ENCODE measurements at regions not wholly inside any gene's neighbourhood (a gene's known extent, or its start where the extent isn't known, plus 50 kb on each side); places are given as distances from the start of the nearest gene placed in this dataset.
"Not testable (repeated sequence)": the region's sequence is repeated elsewhere in the genome, so short reads cannot be mapped to it uniquely, and the experiment has no call there.

- H3K36me3 Mint-ChIP-seq (ENCODE audit: low read depth) = no peaks in the 10 kb centered on the region
- no peak for ATAC-seq
- H3K27ac Mint-ChIP-seq = no peak overlapping the region
Measured at GRCh38 chr5:42228279-42228678, 195.0 kb upstream of the GHR start.

DNA sequence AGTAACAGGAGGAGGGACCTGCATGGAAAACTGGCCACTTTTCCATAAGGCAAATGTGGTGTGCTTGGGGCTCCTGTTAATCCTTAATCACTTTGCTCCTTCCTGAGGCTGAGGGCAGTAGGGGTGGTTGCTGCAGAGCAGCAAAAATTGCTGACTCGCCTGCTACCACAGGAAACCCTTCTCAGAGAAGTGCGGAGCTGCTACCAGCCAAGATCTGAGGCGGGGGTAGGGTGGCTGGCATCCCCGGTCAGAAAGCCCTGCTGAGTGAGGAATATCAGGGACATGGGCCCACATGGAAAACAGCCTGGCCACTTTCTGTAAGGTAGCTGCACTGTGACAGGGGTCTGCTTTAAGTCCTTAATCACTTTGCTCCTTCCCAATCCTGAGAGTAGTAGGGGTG is 192.4 kb upstream of the GHR start:
- H3K9me3 ChIP-seq (ENCODE audit: control insufficient read depth, low read length, poor library complexity, severe bottlenecking) = no peaks in the 10 kb centered on the region
- DNase-seq (no peak), ATAC-seq (no peak)
- H3K27me3 Mint-ChIP-seq = peaks cover 32% of the 10 kb centered on the region
- H3K36me3 Mint-ChIP-seq (ENCODE audit: low read depth) = no peaks in the 10 kb centered on the region
- H3K27ac Mint-ChIP-seq = no peak overlapping the region
- no peak overlapping the region for H3K4me3 Mint-ChIP-seq
- no peaks in the 10 kb centered on the region for H3K4me1 Mint-ChIP-seq

More at GRCh38 chr5:42228279-42228678, 195.0 kb upstream of the GHR start:
- Mint-ChIP-seq H3K27me3 (peaks cover 32% of the 10 kb centered on the region), H3K4me3 (no peak overlapping the region), H3K4me1 (no peaks in the 10 kb centered on the region)
- no peak for DNase-seq
- H3K9me3 ChIP-seq (ENCODE audit: control insufficient read depth, low read length, poor library complexity, severe bottlenecking) = no peaks in the 10 kb centered on the region

GRCh38 chr5:42235241-42235640 is 188.0 kb upstream of the GHR start:
- H3K9me3 ChIP-seq (ENCODE audit: control insufficient read depth, low read length, poor library complexity, severe bottlenecking) = no peaks in the 10 kb centered on the region
- H3K27ac Mint-ChIP-seq = no peak overlapping the region
- H3K36me3 Mint-ChIP-seq (ENCODE audit: low read depth) = peaks cover 2% of the 10 kb centered on the region
- no peak for DNase-seq
- ATAC-seq = no peak
- peaks cover 35% of the 10 kb centered on the region for H3K27me3 Mint-ChIP-seq
- no peak overlapping the region for H3K4me3 Mint-ChIP-seq
- no peaks in the 10 kb centered on the region for H3K4me1 Mint-ChIP-seq

DNA sequence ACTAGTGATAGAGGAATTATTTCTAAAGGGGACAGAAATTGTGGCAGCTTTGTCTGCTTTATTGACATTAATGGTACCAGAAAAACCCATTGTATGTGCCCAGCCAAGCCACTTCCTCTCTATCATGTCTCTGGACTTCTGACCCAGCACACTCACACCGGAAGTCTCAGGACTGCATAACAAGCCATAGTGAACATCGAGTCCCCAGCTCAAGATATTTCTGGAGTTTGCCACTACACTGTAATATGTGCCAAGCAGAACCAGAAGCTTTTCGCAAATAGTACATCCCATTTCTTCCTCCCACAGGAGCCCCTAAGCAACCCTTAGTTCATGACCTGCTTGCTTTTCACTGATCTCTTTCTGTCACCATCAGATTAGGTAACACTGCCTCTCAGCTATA is 187.4 kb upstream of the GHR start:
- H3K4me1 Mint-ChIP-seq = no peaks in the 10 kb centered on the region
- H3K9me3 ChIP-seq (ENCODE audit: control insufficient read depth, low read length, poor library complexity, severe bottlenecking) = no peaks in the 10 kb centered on the region
- H3K4me3 Mint-ChIP-seq = no peak overlapping the region
- DNase-seq = no peak
- no peak for ATAC-seq
- peaks cover 2% of the 10 kb centered on the region for H3K36me3 Mint-ChIP-seq (ENCODE audit: low read depth)
- H3K27ac Mint-ChIP-seq = no peak overlapping the region
- H3K27me3 Mint-ChIP-seq = peaks cover 35% of the 10 kb centered on the region

DNA sequence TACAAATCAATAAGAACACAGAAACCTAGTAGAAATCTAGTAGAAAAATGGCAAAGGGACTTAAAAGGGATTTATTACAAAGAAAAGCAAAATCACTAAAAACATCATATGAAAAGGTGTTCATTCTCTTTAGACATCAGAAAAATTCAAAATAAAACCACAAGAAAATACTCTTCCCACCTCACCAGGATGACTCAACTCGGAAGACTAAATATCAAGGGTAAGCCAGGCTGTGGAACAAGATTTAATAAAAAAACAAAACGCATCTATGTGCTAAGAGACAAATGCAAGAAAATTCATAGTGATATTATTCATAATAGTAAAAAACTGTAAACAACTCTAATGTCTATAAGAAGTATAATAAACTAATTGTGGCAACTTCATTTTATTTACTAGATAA is 181.6 kb upstream of the GHR start:
- DNase-seq = no peak
- Mint-ChIP-seq H3K36me3 (ENCODE audit: low read depth) (peaks cover 2% of the 10 kb centered on the region), H3K27me3 (peaks cover 7% of the 10 kb centered on the region), H3K4me1 (no peaks in the 10 kb centered on the region), H3K27ac (no peak overlapping the region), H3K4me3 (no peak overlapping the region)
- H3K9me3 ChIP-seq (ENCODE audit: control insufficient read depth, low read length, poor library complexity, severe bottlenecking) = no peaks in the 10 kb centered on the region
- ATAC-seq = no peak

- no peak overlapping the region for H3K4me3 Mint-ChIP-seq
- H3K9me3 ChIP-seq (ENCODE audit: control insufficient read depth, low read length, poor library complexity, severe bottlenecking) = no peaks in the 10 kb centered on the region
- no peaks in the 10 kb centered on the region for H3K4me1 Mint-ChIP-seq
- H3K36me3 Mint-ChIP-seq (ENCODE audit: low read depth) = no peaks in the 10 kb centered on the region
- ATAC-seq = no peak
- DNase-seq = no peak
- peaks cover 1% of the 10 kb centered on the region for H3K27me3 Mint-ChIP-seq
- no peak overlapping the region for H3K27ac Mint-ChIP-seq
Measured at GRCh38 chr5:42242210-42242609, 181.0 kb upstream of the GHR start.

DNA sequence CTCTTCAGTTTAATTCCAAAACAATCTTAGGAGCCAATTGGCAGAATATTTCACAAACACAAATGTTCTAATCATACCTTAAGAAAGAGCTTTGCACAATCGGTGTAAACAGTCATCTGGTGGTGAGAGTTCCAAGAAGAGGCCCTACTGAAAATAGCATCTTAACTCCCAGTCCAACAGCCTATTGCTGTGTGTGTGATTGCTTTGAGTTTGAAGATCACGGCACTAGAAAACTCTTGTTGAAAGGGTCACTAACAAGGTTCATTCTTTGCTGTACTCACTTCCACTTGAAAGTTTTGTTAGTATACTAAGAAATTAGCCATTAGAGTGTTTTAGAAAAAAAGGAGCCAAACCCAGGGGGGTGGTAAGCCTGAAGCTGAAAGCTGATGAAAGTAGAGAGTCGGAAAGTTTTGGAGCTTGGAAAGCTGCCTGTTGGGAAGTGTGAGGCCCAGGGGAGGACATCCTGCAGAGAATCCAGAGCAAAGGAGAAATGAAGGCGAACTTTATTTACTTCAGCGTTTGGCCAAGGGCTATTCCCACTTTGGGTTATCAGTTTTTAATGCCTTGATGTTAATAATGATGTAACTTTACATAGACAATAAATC is 180.3 kb upstream of the GHR start:
- DNase-seq = no peak
- ATAC-seq = no peak
- H3K27me3 Mint-ChIP-seq = no peaks in the 10 kb centered on the region
- H3K4me3 Mint-ChIP-seq = no peak overlapping the region
- H3K9me3 ChIP-seq (ENCODE audit: control insufficient read depth, low read length, poor library complexity, severe bottlenecking) = no peaks in the 10 kb centered on the region
- H3K27ac Mint-ChIP-seq = no peak overlapping the region
- H3K36me3 Mint-ChIP-seq (ENCODE audit: low read depth) = no peaks in the 10 kb centered on the region
- no peaks in the 10 kb centered on the region for H3K4me1 Mint-ChIP-seq

- no peaks in the 10 kb centered on the region for H3K9me3 ChIP-seq (ENCODE audit: control insufficient read depth, low read length, poor library complexity, severe bottlenecking)
- Mint-ChIP-seq H3K4me1 (no peaks in the 10 kb centered on the region), H3K27ac (no peak overlapping the region), H3K4me3 (no peak overlapping the region), H3K36me3 (ENCODE audit: low read depth) (no peaks in the 10 kb centered on the region), H3K27me3 (no peaks in the 10 kb centered on the region)
- DNase-seq (no peak), ATAC-seq (no peak)
Measured at GRCh38 chr5:42252306-42252705, 170.9 kb upstream of the GHR start.

DNA sequence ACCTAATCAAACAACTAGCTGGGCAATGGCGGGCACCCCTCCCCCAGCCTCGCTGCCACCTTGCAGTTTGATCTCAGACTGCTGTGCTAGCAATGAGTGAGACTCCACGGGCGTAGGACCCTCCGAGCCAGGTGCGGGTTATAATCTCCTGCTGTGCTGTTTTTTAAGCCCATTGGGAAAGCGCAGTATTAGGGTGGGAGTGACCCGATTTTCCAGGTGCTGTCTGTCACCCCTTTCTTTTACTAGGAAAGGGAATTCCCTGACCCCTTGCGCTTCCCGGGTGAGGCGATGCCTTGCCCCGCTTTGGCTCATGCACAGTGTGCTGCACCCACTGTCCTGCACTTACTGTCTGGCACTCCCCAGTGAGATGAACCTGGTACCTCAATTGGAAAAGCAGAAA is 163.3 kb upstream of the GHR start:
- H3K9me3 ChIP-seq (ENCODE audit: control insufficient read depth, low read length, poor library complexity, severe bottlenecking); H3K27me3 Mint-ChIP-seq; ATAC-seq; H3K36me3 Mint-ChIP-seq (ENCODE audit: low read depth); DNase-seq; H3K4me1 Mint-ChIP-seq; H3K4me3 Mint-ChIP-seq; H3K27ac Mint-ChIP-seq: not testable (repeated sequence)

DNA sequence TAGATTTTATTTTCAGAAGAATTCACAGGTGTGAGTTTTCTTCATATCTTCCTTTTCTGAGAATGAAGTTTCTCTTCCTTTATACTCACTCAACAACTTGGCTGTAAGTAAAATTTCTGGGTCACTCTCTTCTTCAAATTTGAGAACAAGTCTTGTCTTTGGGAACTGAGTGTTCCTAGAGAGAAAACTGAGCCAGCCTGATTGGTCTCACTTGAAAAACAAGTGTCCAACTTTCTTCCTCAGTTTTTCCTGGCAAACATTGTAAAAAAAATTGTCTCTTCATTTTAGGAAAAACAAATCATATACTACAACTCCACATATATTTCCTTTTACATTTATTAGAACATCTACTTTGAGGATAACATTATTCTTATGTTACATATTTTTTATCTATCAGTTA is 156.1 kb upstream of the GHR start:
- H3K4me1 Mint-ChIP-seq = no peaks in the 10 kb centered on the region
- no peak overlapping the region for H3K27ac Mint-ChIP-seq
- H3K9me3 ChIP-seq (ENCODE audit: control insufficient read depth, low read length, poor library complexity, severe bottlenecking) = no peaks in the 10 kb centered on the region
- DNase-seq = no peak
- ATAC-seq = no peak
- no peaks in the 10 kb centered on the region for H3K36me3 Mint-ChIP-seq (ENCODE audit: low read depth)
- no peaks in the 10 kb centered on the region for H3K27me3 Mint-ChIP-seq
- H3K4me3 Mint-ChIP-seq = no peak overlapping the region

GRCh38 chr5:42268170-42268569 is 155.1 kb upstream of the GHR start:
- H3K27me3 Mint-ChIP-seq; H3K9me3 ChIP-seq (ENCODE audit: control insufficient read depth, low read length, poor library complexity, severe bottlenecking); H3K4me1 Mint-ChIP-seq; H3K36me3 Mint-ChIP-seq (ENCODE audit: low read depth); H3K27ac Mint-ChIP-seq; H3K4me3 Mint-ChIP-seq; ATAC-seq; DNase-seq: not testable (repeated sequence)

DNA sequence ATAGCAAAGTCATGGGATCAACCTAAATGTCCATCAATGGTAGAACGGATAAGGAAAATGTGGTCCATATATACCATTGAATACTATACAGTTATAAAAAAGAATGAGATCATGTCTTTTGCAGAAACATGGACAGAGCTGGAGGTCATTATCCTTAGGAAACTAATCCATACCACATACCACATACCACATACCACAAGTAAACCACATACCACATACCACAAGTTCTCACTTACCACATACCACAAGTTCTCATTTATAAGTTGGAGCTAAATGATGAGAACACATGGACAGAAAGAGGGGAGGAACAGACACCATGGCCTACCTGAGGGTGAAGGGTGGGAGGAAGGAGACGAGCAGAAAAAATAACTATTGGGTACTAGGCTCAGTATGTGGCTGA is 154.6 kb upstream of the GHR start:
- Mint-ChIP-seq H3K4me1 (no peaks in the 10 kb centered on the region), H3K36me3 (ENCODE audit: low read depth) (no peaks in the 10 kb centered on the region), H3K27ac (no peak overlapping the region), H3K27me3 (no peaks in the 10 kb centered on the region), H3K4me3 (no peak overlapping the region)
- no peak for ATAC-seq
- no peaks in the 10 kb centered on the region for H3K9me3 ChIP-seq (ENCODE audit: control insufficient read depth, low read length, poor library complexity, severe bottlenecking)
- no peak for DNase-seq

- no peaks in the 10 kb centered on the region for H3K27me3 Mint-ChIP-seq
- no peaks in the 10 kb centered on the region for H3K4me1 Mint-ChIP-seq
- H3K4me3 Mint-ChIP-seq = no peak overlapping the region
- DNase-seq (no peak), ATAC-seq (no peak)
- H3K27ac Mint-ChIP-seq = no peak overlapping the region
- no peaks in the 10 kb centered on the region for H3K36me3 Mint-ChIP-seq (ENCODE audit: low read depth)
- no peaks in the 10 kb centered on the region for H3K9me3 ChIP-seq (ENCODE audit: control insufficient read depth, low read length, poor library complexity, severe bottlenecking)
Measured at GRCh38 chr5:42270771-42271170, 152.5 kb upstream of the GHR start.

GRCh38 chr5:42274913-42275312 is 148.3 kb upstream of the GHR start:
- Mint-ChIP-seq H3K27ac (no peak overlapping the region), H3K27me3 (peaks cover 9% of the 10 kb centered on the region), H3K36me3 (ENCODE audit: low read depth) (no peaks in the 10 kb centered on the region), H3K4me3 (no peak overlapping the region), H3K4me1 (no peaks in the 10 kb centered on the region)
- DNase-seq (no peak), ATAC-seq (no peak)
- H3K9me3 ChIP-seq (ENCODE audit: control insufficient read depth, low read length, poor library complexity, severe bottlenecking) = no peaks in the 10 kb centered on the region
